HepG2 (cell line): ENCODE measurements at regions not wholly inside any gene's neighbourhood (a gene's known extent, or its start where the extent isn't known, plus 50 kb on each side); places are given as distances from the start of the nearest gene placed in this dataset.
A peak's percentile ranks its signal among the peaks of the same experiment; 100 is the strongest.

Experiments used
- ATAC-seq: fragments of 200-7000 bp; cut with Tn5 transposase; 3 replicates; pipeline ENCODE4 v1.9.1; 2020; ENCODE audit warnings: mild to moderate bottlenecking, moderate library complexity
- BruUV-seq: library from RNA; stranded (reverse); fragments of 400-500 nt; replicated peaks from 2 replicates; lab custom pipeline; 2021; lab: Mats Ljungman, UMichigan
- CTCF ChIA-PET: fragments of 300-600 bp; formaldehyde crosslinking; extraction: SDS; loops from one replicate; lab custom pipeline; 2021; ENCODE audit warnings: low total read pairs, inconsistent platforms, low intra/inter-chr PET ratio; lab: Yijun Ruan, JAX
- POLR2A ChIA-PET: fragments of 350-600 bp; sonication (Branson Sonifier 250); formaldehyde crosslinking; loops from one replicate; lab custom pipeline; 2020; ENCODE audit warnings: antibody characterized with exemption, inconsistent platforms; lab: Yijun Ruan, JAX
- DNase-seq: peaks from one replicate; pipeline ENCODE4 v3.0.0-alpha.2; 2015; ENCODE audit warnings: low spot score
- FAIRE-seq: peaks from 3 replicates; lab custom pipeline; 2011; peaks lifted over from hg19 to GRCh38; lab: Jason Lieb, UNC
- H2AFZ ChIP-seq: one replicate; pipeline ENCODE4 v1.6.1; 2011; ENCODE audit warnings: low read length, inconsistent platforms
- H3K27ac ChIP-seq: fragments of 300-600 bp; 3 replicates; pipeline ENCODE4 v1.8.0; 2011; ENCODE audit warnings: mixed run types, mild to moderate bottlenecking, mixed read lengths, low read length, inconsistent platforms; ENCODE audit not compliant: insufficient read depth; ENCODE audit errors: extremely low read length
- H3K27me3 ChIP-seq, 2 experiments: fragments of 200-600 bp in 1 of 2; 2 replicates in 1 of 2; 3 replicates in 1 of 2; pipeline versions ENCODE4 v1.6.0 to v1.8.0; 2011; ENCODE audit warnings: low read length in 2 of 2, mild to moderate bottlenecking in 2 of 2, moderate library complexity in 2 of 2, inconsistent platforms in 1 of 2; ENCODE audit not compliant: insufficient read depth in 2 of 2, control insufficient read depth in 1 of 2
- H3K36me3 ChIP-seq, 2 experiments: fragments of 200-600 bp in 1 of 2; replicated peaks in 1 of 2; 2 replicates in 1 of 2; 3 replicates in 1 of 2; pipeline versions ENCODE4 v1.5.1 to v1.8.0; 2011; ENCODE audit warnings: low read length in 2 of 2, inconsistent platforms in 1 of 2; ENCODE audit not compliant: insufficient read depth in 2 of 2, control insufficient read depth in 1 of 2
- H3K4me1 ChIP-seq: 2 replicates; pipeline ENCODE4 v1.5.1; 2012; ENCODE audit warnings: low read length, inconsistent platforms; ENCODE audit not compliant: insufficient read depth
- H3K4me2 ChIP-seq: 2 replicates; pipeline ENCODE4 v1.6.0; 2011; ENCODE audit warnings: low read depth, low read length, inconsistent platforms
- H3K4me3 ChIP-seq, 3 experiments: fragments of 200-600 bp in 1 of 3; sonication (generic), shearing (Covaris generic) in 1 of 3; replicated peaks in 1 of 3; 2 replicates each; pipeline ENCODE4 v1.5.1; 2011 to 2016; ENCODE audit warnings: low read length in 3 of 3, inconsistent platforms in 2 of 3, low read depth in 2 of 3, mild to moderate bottlenecking in 2 of 3, control low read depth in 1 of 3, mixed read lengths in 1 of 3; ENCODE audit not compliant: insufficient read depth in 1 of 3
- H3K79me2 ChIP-seq: one replicate; pipeline ENCODE4 v1.6.1; 2011; ENCODE audit warnings: low read length, inconsistent platforms; ENCODE audit not compliant: insufficient read depth
- H3K9ac ChIP-seq: 2 replicates; pipeline ENCODE4 v1.6.0; 2011; ENCODE audit warnings: mild to moderate bottlenecking, low read depth, low read length, inconsistent platforms; ENCODE audit not compliant: insufficient read depth
- H3K9me3 ChIP-seq: 2 replicates; pipeline ENCODE4 v1.5.1; 2012; ENCODE audit warnings: mild to moderate bottlenecking, low read length
- H4K20me1 ChIP-seq: 2 replicates; pipeline ENCODE4 v1.6.0; 2011; ENCODE audit warnings: inconsistent platforms, mild to moderate bottlenecking, low read length, moderate library complexity; ENCODE audit not compliant: insufficient read depth
- AGO1 ChIP-seq: fragments of 200-400 bp; formaldehyde crosslinking; IDR thresholded peaks from 2 replicates; pipeline ENCODE4 v1.6.1; 2017; ENCODE audit warnings: mild to moderate bottlenecking, low read depth, low read length, moderate library complexity; ENCODE audit not compliant: poor library complexity, severe bottlenecking
- BCL6 ChIP-seq: IDR thresholded peaks from 2 replicates; pipeline ENCODE4 v1.6.1; 2016; ENCODE audit warnings: missing genetic modification reagents, missing compliant biosample characterization
- CHD4 ChIP-seq: fragments of 200-600 bp; sonication (generic); IDR thresholded peaks from 2 replicates; pipeline ENCODE4 v1.7.0; 2017; ENCODE audit warnings: mild to moderate bottlenecking, low read length, borderline replicate concordance
- CREB3 ChIP-seq: sonication (generic); formaldehyde crosslinking; IDR thresholded peaks from 2 replicates; pipeline ENCODE4 v1.5.0; 2020; ENCODE audit warnings: missing genetic modification reagents
- E2F1 ChIP-seq: sonication (generic); formaldehyde crosslinking; IDR thresholded peaks from 2 replicates; pipeline ENCODE4 v1.5.0; 2020; ENCODE audit warnings: missing genetic modification reagents
- IRF2 ChIP-seq: IDR thresholded peaks from 2 replicates; pipeline ENCODE4 v1.6.1; 2018; ENCODE audit warnings: missing genetic modification reagents, missing compliant biosample characterization
- KDM1A ChIP-seq: IDR thresholded peaks from 2 replicates; pipeline ENCODE4 v1.6.1; 2016; ENCODE audit warnings: missing compliant biosample characterization
- SIN3A ChIP-seq: IDR thresholded peaks from 2 replicates; pipeline ENCODE4 v1.6.1; 2011; ENCODE audit warnings: low read depth, mild to moderate bottlenecking, control low read depth, low read length, borderline replicate concordance
- SNAPC4 ChIP-seq: sonication (generic); formaldehyde crosslinking; IDR thresholded peaks from 2 replicates; pipeline ENCODE4 v1.4.0; 2020; ENCODE audit warnings: mild to moderate bottlenecking, missing genetic modification reagents
- TP53 ChIP-seq: sonication (generic); formaldehyde crosslinking; conservative IDR thresholded peaks from 2 replicates; pipeline ENCODE4 v1.4.0; 2020; ENCODE audit warnings: missing genetic modification reagents
- ZEB1 ChIP-seq: IDR thresholded peaks from 2 replicates; pipeline ENCODE4 v1.6.1; 2012; ENCODE audit warnings: mild to moderate bottlenecking, low read depth, inconsistent platforms; ENCODE audit not compliant: insufficient replicate concordance
- ZMAT5 ChIP-seq: sonication (generic); formaldehyde crosslinking; IDR thresholded peaks from 2 replicates; pipeline ENCODE4 v1.5.0; 2020; ENCODE audit warnings: mild to moderate bottlenecking, low read depth, missing genetic modification reagents, borderline replicate concordance
- ZMYM3 ChIP-seq: sonication (generic); formaldehyde crosslinking; IDR thresholded peaks from 2 replicates; pipeline ENCODE4 v1.5.1; 2020; ENCODE audit warnings: mild to moderate bottlenecking, missing genetic modification reagents
- ZNF207 ChIP-seq: fragments of 450-650 bp; IDR thresholded peaks from 2 replicates; pipeline ENCODE4 v1.6.1; 2016; ENCODE audit warnings: antibody characterized with exemption, borderline replicate concordance
- ZNF572 ChIP-seq: sonication (generic); formaldehyde crosslinking; IDR thresholded peaks from 2 replicates; pipeline ENCODE4 v1.5.1; 2020; ENCODE audit warnings: mild to moderate bottlenecking, missing genetic modification reagents
- ZNF768 ChIP-seq: sonication (generic); formaldehyde crosslinking; IDR thresholded peaks from 2 replicates; pipeline ENCODE4 v1.4.0; 2020; ENCODE audit warnings: missing genetic modification reagents
- ZSCAN12 ChIP-seq: sonication (generic); formaldehyde crosslinking; IDR thresholded peaks from 2 replicates; pipeline ENCODE4 v1.9.0; 2021; ENCODE audit warnings: mild to moderate bottlenecking, missing genetic modification reagents
- WGBS: methylation state at CpG from one replicate; pipeline ENCODE4 v1.1.6; 2017; ENCODE audit warnings: low lambda C conversion rate; 5-methylcytosine and 5-hydroxymethylcytosine counted together
- in situ Hi-C: cut with HindIII; loops from 2 replicates; pipeline ENCODE4 v1.10.0; 2017; ENCODE audit warnings: low pct_unique_long_range_greater_than_20kb; ENCODE audit not compliant: extremely low pct_ligation_motif_present
- intact Hi-C: fragments of 100-400 bp; cut with micrococcal nuclease; formaldehyde crosslinking; loops from one replicate; pipeline ENCODE4 v1.10.0; 2022; ENCODE audit not compliant: unreplicated experiment

GRCh38 chr10:78470267-78471103, 436.8 kb downstream of the RPS24 start:
- Histone ChIP-seq H4K20me1 (no peaks in the 10 kb centered on the region), H3K9ac (no peak overlapping the region), H3K79me2 (no peaks in the 10 kb centered on the region), H3K27ac (peak overlapping the region; percentile 49), H3K4me3 (no peak overlapping the region), H3K4me2 (no peak overlapping the region), H3K4me1 (peaks cover 67% of the 10 kb centered on the region), H3K9me3 (no peaks in the 10 kb centered on the region), H3K36me3 (no peaks in the 10 kb centered on the region), H2AFZ (no peak overlapping the region), H3K27me3 (no peaks in the 10 kb centered on the region)
- FAIRE-seq (no peak), ATAC-seq (no peak; the same call in 2 of the 3 replicates), DNase-seq (peak; percentile 28)
- WGBS: 85% methylated on average over 2 of the region's 7 CpGs
- ChIA-PET CTCF (no interaction called here), POLR2A (interaction anchor here (1.0 to 3.4 kb wide), 4 partner anchors 10 to 175 kb away, joined by 3 to 25 read pairs (median 9); no protein-coding TSS in a partner anchor)
- in situ Hi-C loops (no loop called here), intact Hi-C loops (no loop called here)
- BruUV-seq: no TSS peak
- TF ChIP-seq SNAPC4 (CRISPR knock-in tag) (no peak), ZNF207 (no peak), IRF2 (no peak), SIN3A (no peak), ZEB1 (no peak), CREB3 (CRISPR knock-in tag) (no peak), ZNF768 (CRISPR knock-in tag) (peak; percentile 31; the same call in 1 of the 2 replicates), ZNF572 (CRISPR knock-in tag) (no peak), KDM1A (CRISPR knock-in tag) (peak; percentile 62; the same call in 1 of the 2 replicates), ZSCAN12 (CRISPR knock-in tag) (no peak), BCL6 (no peak), AGO1 (no peak), CHD4 (peak; percentile 62; the same call in 1 of the 2 replicates), E2F1 (no peak), TP53 (CRISPR knock-in tag) (no peak), ZMYM3 (CRISPR knock-in tag) (peak; percentile 45; the same call in 1 of the 2 replicates), ZMAT5 (CRISPR knock-in tag) (no peak)
